Hindlimb muscle (tissue), 1 donor: ENCODE measurements at regions not wholly inside any gene's neighbourhood (a gene's known extent, or its start where the extent isn't known, plus 50 kb on each side); places are given as distances from the start of the nearest gene placed in this dataset.

ENCODE experiments used
- DNase-seq: peaks from one replicate; pipeline ENCODE4 v3.0.0-alpha.2; 2013

DNA sequence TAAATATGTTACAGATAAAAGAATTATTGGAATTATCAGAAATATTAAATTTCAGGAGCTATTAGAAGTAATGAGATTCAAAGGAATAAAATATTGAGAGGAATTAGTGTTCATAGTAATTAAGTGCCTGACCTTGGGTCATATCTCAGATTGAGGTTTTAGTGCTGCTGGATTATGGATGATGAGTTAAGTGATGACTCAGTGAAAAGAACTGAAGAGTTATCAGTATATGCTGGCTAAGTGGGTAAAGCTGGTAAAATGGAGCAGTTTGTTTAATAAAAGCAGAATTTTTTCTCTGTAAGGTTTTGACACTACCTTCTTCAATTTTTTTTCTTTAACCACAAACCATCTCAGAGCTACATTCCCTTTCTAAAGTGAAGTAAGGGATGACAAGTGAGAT is 206.7 kb downstream of the MANEA start:
- no peak for DNase-seq

DNA sequence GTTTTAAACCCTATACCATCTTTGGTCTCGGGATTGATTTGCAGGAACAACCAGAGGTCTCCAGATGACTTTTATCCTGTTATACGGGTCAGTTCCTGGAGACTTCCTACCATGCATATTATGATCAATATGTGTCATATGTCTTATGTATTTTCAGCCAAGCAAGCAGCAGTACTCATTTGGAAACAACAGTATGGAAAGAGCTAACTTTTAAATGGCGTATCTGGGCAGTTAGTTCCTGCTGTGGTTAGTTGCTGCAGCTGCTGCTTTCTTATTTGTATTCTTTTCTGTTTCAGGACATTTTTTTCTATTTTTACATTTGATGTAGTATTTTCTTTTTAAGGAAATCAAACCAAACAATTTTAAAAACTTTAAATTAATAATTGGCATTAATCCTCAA is 207.5 kb downstream of the MANEA start:
- no peak for DNase-seq

DNA sequence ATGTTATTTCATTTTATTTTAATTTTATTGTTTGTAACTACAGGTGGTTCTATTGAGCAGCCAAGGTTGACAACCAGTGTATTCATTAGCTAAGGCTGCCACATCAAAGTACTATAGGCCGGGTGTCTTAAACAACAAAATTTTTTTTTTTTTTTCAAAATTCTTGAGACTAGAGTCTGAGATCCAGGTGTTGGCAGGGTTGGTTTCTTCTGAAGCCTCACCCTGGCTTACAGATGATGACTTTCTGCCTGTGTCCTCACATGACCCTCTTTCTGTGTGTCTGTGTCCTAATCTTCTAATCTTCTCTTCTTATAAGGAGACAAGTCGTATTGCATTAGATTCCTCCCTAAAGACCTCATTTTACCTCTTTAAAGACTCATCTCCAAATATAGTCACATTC is 208.4 kb downstream of the MANEA start:
- DNase-seq, result no peak

DNA sequence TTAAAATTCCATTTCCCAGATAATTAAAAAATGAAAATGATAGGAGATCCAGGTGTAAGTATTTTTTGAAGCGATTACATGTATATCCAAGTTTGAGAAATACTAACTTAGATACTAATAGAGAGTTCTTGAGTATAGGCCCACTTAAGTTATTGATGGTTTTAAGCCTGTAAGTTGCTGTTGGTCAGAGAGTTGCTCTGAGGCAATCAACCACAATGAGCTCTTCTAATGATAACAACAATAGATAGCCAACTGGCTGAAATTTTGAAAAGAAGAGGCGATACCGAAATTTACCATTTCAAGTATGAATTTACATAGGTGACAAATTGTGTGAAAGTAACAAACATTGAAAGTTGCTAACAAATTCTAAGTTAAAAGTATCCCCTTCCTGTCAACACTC is 209.5 kb downstream of the MANEA start:
- DNase-seq, result no peak

DNA sequence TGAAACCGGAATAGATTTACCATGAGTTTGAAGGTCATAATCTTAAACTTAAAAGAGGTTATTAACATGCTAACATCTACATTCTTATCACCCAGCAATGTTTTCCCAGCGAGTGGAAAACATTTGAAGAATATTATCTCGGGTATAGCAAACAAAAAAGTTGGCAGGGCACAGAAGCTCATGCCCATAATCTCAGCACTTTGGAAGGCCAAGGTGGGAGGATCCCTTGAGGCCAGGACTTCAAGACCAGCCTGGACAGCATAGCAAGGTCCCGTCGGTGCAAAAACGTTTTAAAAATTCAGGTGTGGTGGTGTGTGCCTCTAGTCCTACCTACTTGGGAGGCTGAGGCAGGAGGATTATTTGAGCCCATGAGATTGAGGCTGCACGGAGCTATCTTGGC is 213.5 kb downstream of the MANEA start:
- DNase-seq, result no peak

DNA sequence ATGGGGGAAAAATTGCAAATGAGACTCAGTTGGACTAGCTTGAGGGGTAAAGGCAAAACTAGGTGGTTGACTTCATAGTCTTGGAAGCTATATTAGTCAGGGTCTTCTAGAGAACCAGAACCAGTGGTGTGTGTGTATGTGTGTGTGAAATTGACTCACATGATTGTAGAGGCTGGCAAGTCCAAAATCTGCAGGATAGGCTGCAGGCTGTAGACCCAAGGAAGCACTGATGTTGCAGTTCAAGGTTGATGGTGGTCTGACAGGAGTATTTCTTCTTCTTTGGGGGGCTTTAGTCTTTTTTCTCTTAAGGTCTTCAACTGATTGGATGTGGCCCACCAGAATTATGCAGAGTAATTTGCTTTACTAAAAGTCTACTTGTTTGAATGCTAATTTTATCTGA is 217.4 kb downstream of the MANEA start:
- no peak for DNase-seq

DNA sequence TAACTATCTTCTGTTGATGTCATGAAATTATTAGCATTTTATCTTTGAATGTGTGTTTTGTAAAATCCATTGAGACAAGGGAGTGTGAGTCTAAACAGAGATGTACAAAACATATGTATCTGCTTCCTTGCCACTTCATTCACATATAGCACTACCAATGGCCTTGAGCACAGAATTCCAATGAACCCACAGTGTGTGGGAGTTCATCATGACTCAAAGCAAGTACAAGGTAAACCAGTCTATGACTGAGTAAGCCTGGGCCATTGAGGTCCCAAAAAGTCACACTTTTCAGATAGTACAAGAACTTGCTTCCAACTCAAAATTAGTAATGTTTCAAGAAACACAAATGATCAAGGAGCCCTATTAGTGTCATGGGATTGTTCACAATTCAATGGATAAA is 218.6 kb downstream of the MANEA start:
- no peak for DNase-seq

DNA sequence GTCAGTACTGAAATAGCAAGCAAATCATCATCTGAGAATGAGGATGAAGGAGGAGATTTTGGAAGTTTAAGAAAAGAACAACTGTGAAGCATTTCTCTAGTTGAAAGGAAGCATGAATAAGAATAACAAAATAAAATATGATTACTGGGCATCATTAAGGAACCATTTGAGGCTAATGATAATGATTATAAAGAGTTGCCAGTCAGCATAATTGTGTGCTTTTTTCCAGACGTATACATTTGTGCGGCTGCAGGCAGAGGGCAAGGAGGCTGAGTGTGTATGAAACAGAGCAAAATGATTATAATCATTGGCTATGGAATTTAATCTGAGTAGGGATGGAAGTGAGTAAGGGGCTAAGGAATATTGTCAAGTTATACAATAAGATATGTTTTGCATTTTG is 218.7 kb upstream of the FUT9 start:
- DNase-seq, result no peak

DNA sequence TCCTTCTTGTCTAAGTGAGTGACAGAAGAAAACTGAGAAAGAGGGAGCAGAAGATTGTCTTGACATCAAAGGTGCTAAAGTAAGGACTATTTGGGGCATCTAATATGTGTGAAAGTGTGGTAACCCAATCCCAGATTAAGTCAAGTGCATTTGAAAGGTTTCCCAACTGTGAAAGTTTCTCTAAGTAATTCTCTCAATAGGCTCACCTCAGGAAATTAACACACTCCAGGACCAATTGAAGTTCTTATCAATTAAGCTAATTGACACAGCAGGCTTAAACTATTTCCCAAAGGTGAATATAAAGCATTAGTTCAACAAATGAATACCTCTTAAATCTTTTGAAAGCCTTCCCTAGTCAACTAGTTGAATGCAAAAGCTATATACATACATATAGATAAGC is 212.8 kb upstream of the FUT9 start:
- DNase-seq, result no peak

DNA sequence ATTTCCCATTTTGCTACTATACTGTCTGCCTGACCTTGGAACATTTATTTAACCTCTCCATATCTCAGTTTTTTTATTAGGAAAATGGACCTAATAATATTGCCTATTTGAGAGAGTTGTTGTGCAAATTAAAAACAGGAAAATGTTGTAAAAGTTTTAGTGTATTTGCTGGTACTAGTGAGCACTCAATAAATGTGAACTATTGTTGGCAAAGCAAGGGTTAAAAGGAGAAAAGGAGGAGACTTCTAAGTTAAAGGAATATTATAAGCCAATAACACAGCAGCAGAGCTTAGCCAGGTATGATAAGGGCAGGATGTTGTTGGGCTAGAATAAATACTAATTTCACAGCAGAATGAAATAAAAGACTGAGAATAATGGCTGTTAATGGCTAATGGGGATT is 211.9 kb upstream of the FUT9 start:
- no peak for DNase-seq

DNA sequence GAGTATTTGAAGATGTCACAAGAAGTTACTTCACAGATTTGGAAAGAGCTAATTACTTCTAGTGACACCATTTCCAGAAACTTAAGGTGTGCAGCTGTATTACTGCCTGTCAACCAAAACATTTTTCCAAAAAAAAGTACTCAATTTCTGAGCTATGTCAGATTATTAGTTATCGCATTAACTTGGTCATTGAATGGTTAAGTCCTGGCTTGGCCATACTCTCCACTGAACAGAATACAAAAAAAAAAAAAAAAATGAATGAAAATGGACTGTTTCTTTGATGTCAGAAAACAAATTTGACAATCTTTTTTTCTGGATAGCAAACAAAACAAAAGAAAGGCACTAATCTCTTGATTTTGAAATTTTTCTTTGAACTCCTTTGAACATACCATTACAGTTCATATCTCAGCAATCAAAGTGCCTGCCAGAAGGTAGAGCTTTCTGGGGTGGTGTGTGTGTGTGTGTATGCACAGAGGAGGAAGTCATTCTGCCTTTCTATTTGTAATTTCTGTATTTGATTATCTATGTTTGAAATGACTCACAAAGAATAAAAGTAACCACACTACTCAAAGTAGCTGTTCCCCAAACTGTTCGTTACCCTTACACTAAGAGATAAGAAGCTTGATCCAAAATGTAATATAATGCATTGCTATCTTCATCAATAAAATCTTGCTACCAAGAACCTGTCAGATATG is 210.8 kb upstream of the FUT9 start:
- no peak for DNase-seq

DNA sequence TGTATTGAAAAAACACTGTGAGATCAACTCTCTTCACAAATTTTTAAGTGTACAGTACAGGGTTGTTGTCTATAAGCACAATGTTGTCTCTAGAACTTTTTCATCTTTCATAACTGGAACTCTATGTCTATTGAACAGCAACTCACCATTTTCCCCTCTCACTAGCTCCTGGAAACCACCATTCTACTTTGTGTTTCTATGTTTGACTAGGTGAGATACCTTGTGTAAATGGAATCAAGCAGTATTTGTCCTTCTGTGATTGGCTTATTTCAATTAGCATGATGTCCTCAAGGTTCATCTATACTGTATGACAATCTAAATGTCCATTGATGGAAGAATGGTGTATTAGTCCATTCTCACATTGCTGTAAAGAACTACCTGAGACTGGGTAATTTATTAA is 210.1 kb upstream of the FUT9 start:
- DNase-seq, result no peak

DNA sequence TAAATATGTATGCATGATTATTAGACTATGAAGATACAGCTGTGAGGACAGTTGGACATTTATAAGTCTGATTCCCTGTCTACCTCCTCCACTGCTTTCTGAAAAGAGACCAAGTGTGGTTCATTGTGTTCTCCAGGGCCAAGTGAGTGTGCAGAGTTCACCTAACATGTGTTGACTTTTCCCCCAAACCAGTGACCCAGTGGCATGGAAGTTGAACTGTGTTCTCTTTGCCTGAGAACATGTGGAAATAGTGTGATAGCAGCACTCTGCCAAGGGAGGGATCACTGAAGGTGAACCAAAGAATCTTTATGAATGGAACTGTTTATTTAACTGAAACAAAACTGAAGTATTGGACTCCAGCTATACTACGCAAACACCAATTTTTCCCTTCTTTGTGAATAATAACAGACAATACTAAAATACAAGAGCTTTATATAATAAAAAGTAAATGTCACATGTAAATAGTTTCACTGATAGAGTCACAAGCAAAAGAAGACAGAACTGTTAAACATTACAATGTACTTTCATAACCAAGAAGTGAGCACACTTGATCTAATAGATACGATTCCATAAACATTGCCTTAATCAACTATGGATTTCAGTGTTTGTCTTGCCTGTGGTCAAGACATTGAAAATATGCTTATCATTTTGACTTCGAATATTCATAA is 200.3 kb upstream of the FUT9 start:
- no peak for DNase-seq

DNA sequence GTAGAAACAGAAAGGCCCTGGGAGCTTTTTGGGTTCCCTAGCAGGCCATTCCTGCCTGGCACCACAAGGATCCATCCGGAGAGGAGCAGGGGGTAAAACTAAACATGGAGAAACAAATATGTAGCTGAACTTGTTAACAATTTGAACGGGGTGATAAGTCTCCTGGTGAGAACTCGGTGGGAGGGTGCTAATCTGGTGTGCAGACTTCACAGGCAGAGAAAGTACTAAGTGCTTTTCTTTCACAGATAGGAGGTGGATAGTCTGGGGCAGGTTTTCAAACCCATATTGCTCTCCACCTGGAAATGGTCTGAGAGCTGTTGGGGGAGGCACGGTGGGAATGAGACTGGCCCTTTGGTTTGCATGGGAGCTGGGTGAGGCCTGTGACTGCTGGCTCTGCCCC is 196.3 kb upstream of the FUT9 start:
- no peak for DNase-seq

DNA sequence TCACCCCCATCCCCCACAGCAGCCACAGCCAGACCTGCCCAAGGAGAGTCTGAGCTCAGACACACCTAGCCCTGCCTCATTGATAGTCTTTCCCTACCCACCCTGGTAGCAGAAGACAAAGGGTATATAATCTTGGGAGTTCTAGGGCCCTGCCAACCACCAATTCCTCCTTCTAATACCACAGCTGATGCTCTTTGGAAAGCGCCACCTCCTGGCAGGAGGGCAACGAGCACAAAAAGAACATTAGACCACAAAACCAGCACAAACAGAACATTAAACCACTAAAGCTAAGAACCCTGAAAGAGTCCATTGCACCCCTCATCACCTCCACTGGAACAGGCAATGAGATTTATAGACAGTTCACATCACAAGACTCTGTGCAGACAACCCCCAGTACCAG is 195.8 kb upstream of the FUT9 start:
- DNase-seq, result no peak

DNA sequence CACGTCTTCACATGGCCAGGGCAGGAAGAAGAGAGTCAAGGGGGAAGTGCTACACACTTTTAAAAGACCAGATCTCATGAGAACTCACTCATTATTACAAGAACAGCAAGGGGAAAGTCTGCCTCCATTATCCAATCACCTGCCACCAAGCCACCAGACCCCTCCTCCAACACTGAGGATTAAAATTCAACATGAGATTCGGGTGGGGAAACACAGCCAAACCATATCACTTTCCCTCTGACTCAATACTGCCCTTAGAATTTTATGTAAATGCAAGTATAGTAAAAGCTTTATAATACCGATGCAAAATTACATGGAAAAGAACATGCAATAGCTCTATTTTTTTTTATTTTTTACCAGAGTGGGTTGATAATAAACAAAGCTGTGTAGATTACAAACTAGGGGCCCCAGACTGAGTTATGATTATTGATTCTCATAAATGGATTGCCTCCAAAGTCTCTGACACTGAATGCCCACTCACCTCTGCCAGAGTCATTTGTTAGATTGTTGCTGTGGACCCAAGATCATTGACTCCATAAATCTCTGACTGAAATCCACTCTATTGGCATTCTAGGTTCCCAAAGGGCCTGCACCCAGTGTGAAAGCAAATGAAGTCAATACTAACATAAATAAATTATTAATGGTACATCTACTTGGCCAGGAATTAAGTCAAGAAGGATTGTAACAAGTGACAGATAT is 184.8 kb upstream of the FUT9 start:
- no peak for DNase-seq

DNA sequence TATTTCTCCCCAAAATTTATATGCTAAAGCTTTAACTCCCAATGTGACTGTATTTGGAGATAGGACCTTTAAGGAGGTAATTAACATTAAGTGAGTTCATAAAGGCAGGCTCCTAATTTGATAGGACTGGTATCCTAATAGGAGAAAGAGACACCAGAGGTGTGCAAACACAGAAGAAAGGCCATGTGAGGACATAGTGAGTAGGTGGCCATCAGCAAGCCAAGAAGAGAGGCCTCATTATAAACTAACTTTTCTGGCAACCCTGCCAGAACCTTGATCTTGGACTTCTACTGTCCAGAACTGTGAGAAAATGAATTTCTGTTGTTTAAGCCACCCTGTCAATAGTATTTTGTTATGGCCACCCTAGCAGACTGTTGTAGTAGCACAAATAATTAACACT is 177.9 kb upstream of the FUT9 start:
- no peak for DNase-seq

DNA sequence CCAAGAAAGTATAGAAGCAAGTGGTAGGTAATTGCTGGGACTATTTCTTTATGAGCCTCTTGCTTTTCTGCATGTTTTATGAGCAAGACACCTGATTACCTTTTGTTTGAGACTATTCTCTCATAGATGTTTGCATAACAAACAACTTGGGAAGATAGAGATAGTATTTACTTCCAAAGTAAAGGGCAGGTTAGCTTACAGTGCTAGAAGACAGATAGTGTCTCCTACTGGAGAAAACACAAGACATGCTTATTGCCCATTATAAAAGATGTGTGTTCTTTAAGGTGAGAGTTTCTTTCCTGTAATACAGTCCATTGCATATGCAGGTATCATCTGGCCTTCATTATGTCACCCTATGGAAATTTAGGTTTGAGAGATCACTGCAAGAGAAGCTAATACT is 174.2 kb upstream of the FUT9 start:
- no peak for DNase-seq

DNA sequence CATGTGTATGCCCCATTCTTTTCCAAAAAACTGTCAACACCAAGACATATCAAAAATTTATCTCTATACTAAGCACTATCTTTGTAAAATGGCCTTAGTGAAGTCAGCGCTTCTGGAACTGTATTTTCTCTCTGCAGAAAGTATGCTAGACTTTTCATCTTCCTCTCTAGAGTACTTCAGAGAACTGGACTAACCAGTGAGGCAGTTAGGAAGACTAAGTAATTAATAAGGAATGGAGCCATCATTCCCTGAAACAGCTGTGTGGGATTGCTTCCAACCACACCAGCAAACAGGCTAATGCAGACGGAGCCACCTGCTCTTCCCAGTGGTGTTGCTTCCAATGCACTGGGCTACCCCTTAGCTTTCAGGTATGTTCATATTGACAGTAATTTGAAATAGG is 169.1 kb upstream of the FUT9 start:
- no peak for DNase-seq

DNA sequence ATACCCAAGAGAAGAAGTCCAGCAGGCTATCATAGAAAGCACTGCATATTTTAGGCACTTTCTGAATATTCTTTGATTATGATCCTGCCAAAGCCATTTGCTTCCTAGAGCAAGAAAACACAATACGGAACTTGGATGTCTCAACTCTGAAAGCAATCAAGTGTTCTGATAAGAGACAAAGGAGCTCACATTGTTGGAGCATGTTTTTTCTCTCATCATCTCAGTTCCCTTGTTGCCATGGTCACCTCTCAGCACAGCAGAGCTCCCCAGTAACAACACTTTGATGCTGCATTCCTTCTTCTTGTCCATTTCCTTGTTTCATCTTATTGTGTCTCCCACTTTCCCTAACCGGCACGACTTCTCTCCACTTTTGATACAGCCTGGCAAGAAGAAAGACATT is 168.7 kb upstream of the FUT9 start:
- DNase-seq, result no peak

DNA sequence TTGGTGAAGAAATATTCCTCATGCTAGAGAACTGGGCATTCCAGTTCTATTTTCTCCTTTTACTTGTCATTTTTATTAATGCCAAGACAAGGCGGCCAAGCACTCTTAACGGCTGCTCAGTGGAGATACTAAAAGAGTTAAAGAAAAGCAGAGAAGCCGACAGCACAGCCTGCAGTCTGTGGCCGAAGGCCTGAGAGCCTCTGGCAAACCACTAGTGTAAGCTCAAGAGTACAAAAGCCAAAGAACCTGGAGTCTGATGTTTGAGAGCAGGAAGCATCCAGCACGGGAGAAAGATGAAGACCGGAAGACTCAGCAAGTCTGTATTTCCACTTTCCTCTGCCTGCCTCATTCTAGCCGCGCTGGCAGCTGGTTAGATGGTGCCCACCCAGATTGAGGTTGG is 167.1 kb upstream of the FUT9 start:
- DNase-seq, result no peak

DNA sequence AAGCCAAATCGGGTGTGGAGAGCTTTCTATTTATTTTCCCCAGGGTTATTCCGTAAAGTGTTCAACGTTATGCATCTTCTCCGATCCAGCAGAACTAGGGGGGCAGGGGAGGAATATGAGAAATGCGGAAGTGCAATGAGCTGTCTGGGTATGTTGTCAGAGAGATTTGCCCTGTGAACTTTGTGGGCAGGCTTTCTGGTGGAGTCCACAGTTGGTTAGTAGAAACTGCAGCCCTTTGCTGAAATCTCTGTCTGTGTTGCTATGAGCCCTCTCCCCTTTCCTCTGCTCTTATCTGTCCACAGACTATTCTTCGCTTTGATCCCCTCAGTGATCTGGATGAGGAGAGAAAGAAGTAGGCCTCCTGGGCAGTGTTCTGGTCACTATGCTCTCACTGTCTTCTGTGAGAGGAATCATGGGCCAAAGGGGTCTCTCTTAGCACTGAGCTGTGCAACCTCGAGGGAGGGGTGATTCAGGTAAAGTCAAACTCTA is 158.9 kb upstream of the FUT9 start:
- no peak for DNase-seq

DNA sequence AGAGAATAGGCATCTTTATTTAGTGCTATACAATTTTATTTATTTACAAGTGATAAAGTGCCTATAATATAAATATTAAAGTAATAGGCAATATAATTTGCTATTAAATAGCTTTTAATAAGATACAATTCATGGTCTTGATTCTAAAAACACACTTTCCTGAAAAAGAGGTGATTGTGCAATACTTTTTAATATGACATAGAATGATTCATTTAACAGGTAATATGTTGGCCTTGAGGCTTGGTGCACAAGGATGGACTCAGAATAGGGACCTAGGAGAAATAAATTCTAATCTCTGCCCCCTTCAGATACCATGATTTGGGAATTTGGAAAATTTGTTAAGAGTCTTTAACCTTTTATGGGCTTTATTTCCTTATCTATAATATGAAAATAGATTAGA is 149.9 kb upstream of the FUT9 start:
- no peak for DNase-seq

DNA sequence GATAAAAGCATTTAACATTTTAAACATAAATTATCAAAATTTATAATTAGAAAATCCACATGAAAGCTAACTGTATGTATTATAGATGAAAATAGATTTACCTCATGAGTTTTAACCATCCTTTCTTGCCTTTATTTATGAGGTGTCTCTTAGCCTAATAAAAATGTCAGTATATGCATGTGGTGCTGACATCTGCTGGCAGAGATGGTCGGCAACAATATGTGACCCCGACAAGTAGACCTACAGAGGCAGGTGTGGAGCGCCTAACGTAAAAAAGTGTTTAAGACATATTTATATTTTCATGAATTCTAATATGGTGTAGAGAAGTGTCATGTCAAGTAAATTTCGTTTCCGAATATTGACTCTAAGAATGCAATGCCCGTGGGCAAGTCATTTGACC is 149.0 kb upstream of the FUT9 start:
- DNase-seq, result no peak
